HG03196 (cell line): ENCODE measurements at regions not wholly inside any gene's neighbourhood (a gene's known extent, or its start where the extent isn't known, plus 50 kb on each side); places are given as distances from the start of the nearest gene placed in this dataset.

ENCODE experiments used
- ATAC-seq: cut with Tn5 transposase; IDR thresholded peaks from one replicate; pipeline ENCODE4 v1.9.1; 2021; ENCODE audit not compliant: unreplicated experiment

- ATAC-seq: no peak
Measured at GRCh38 chr17:72206376-72206775, 85.6 kb downstream of the SOX9 start.

GRCh38 chr17:72208832-72209231 lies 88.0 kb downstream of the SOX9 start:
- ATAC-seq: no peak

- ATAC-seq: no peak
Measured at GRCh38 chr17:72212041-72212440, 91.2 kb downstream of the SOX9 start.

- ATAC-seq: no peak
Measured at GRCh38 chr17:72215490-72215889, 94.7 kb downstream of the SOX9 start.

- no peak for ATAC-seq
Measured at GRCh38 chr17:72215928-72216327, 95.1 kb downstream of the SOX9 start.

- ATAC-seq: no peak
Measured at GRCh38 chr17:72219137-72219823, 98.5 kb downstream of the SOX9 start.

- no peak for ATAC-seq
Measured at GRCh38 chr17:72219824-72220493, 99.1 kb downstream of the SOX9 start.

GRCh38 chr17:72222661-72223380 lies 102.0 kb downstream of the SOX9 start:
- ATAC-seq: no peak

GRCh38 chr17:72223866-72224291 lies 103.1 kb downstream of the SOX9 start:
- no peak for ATAC-seq

- no peak for ATAC-seq
Measured at GRCh38 chr17:72226322-72226721, 105.5 kb downstream of the SOX9 start.

GRCh38 chr17:72233986-72234385 lies 113.2 kb downstream of the SOX9 start:
- ATAC-seq: no peak

- ATAC-seq: no peak
Measured at GRCh38 chr17:72234985-72235384, 114.2 kb downstream of the SOX9 start.

GRCh38 chr17:72236980-72237633 lies 116.3 kb downstream of the SOX9 start:
- ATAC-seq: no peak

- no peak for ATAC-seq
Measured at GRCh38 chr17:72238157-72238673, 117.4 kb downstream of the SOX9 start.

GRCh38 chr17:72239548-72239947 lies 118.7 kb downstream of the SOX9 start:
- ATAC-seq: no peak

GRCh38 chr17:72240333-72240732 lies 119.5 kb downstream of the SOX9 start:
- no peak for ATAC-seq

GRCh38 chr17:72244494-72244893 lies 123.7 kb downstream of the SOX9 start:
- no peak for ATAC-seq

- no peak for ATAC-seq
Measured at GRCh38 chr17:72244956-72245355, 124.1 kb downstream of the SOX9 start.

GRCh38 chr17:72249441-72249840 lies 128.6 kb downstream of the SOX9 start:
- no peak for ATAC-seq

GRCh38 chr17:72250206-72250605 lies 129.4 kb downstream of the SOX9 start:
- no peak for ATAC-seq

GRCh38 chr17:72253597-72253996 lies 132.8 kb downstream of the SOX9 start:
- no peak for ATAC-seq
